ENCODE measurements at regions not wholly inside any gene's neighbourhood (a gene's known extent, or its start where the extent isn't known, plus 50 kb on each side); places are given as distances from the start of the nearest gene placed in this dataset.

DNA sequence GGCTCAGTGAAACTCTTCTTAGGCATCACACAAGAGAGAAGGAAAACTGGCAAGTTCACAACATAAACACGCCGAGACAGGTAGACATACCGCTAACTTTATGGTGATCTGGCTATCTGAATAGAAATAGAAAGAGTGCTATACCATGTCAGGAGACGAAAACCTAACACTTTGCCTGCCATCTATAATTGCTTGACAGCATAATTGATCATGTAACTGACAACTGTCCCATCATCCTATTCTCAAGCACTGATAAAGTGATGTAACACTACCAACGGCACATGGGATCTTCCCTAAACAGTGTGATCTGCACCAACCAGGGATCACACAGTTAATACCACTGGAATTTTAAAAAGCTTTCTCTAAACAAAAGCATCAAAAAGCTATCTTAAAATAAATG lies 270.9 kb upstream of the NSMCE3 start:
- no peak overlapping the region for H3K27ac ChIP-seq
- TF ChIP-seq, protein P1, sequence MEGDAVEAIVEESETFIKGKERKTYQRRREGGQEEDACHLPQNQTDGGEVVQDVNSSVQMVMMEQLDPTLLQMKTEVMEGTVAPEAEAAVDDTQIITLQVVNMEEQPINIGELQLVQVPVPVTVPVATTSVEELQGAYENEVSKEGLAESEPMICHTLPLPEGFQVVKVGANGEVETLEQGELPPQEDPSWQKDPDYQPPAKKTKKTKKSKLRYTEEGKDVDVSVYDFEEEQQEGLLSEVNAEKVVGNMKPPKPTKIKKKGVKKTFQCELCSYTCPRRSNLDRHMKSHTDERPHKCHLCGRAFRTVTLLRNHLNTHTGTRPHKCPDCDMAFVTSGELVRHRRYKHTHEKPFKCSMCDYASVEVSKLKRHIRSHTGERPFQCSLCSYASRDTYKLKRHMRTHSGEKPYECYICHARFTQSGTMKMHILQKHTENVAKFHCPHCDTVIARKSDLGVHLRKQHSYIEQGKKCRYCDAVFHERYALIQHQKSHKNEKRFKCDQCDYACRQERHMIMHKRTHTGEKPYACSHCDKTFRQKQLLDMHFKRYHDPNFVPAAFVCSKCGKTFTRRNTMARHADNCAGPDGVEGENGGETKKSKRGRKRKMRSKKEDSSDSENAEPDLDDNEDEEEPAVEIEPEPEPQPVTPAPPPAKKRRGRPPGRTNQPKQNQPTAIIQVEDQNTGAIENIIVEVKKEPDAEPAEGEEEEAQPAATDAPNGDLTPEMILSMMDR (conservative IDR thresholded peaks at IDR 0.05): no peak
- no peak for TF ChIP-seq ZFX (IDR thresholded peaks at IDR 0.05)

DNA sequence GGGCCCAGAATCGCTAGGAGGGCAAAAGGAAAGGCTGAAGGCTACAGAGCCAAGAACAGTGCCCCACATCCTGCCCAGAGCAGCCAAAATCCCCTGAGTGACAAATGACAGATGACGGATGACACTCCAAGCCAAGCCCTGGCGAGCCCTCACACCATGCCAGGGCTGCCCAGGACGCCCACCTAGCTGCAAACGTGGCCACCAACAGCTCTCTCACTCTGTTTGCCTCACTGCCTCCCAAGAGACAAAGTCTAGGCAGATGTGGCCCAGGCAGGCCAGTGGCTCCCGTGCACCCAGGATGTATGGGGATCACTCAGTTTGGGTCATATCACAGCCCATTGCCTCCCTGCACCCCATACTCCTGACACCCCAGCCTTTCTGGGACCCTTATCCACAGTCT lies 270.1 kb upstream of the NSMCE3 start:
- TF ChIP-seq, protein P1 (conservative IDR thresholded peaks at IDR 0.05): no peak
- TF ChIP-seq ZFX (IDR thresholded peaks at IDR 0.05): no peak

DNA sequence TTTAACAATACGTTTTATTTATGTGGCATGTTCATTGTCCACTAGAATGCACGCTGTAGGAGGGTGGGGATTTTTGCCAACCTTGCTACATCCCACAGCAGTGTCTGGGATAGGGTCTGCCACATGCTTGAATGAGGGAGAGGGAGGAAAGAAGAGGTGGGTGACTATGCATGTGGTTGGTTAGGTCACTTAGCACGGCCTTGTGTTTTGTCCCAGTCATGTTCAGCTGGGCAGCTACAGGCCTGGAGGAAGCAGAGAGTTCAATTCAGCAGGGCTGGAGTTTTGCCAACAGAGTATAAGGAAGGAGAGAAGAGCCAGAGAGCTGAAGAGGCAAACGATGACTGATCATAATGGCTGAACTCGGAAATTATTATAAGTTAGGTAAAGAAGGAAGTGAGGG lies 268.4 kb upstream of the NSMCE3 start:
- TF ChIP-seq, protein P1 (conservative IDR thresholded peaks at IDR 0.05): no peak
- H3K27ac ChIP-seq: no peak overlapping the region

More for the DNA sequence above, 270.1 kb upstream of the NSMCE3 start:
- H3K27ac ChIP-seq: no peak overlapping the region

DNA sequence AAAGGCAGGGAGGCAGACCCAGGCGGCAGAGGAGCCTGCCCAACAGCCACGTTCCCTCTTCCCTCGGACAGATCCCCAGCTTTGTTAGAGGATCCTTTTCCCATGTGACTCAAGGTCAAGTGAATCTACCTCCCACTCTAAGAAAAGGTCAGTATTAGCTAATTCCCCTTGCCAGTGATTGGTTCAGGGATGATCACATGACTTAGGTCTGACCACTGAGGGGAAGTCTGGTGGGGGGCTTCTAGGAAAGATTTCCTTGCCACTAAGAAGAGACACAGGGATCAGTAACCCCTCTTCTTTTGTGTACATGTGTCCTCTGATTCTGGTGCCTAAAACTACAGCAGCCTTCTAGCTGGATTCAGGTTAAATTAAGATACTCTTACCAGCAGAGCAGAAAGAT lies 266.3 kb upstream of the NSMCE3 start:
- H3K27ac ChIP-seq: no peak overlapping the region
- TF ChIP-seq, protein P1 (conservative IDR thresholded peaks at IDR 0.05): no peak
- no peak for TF ChIP-seq ZFX (IDR thresholded peaks at IDR 0.05)

DNA sequence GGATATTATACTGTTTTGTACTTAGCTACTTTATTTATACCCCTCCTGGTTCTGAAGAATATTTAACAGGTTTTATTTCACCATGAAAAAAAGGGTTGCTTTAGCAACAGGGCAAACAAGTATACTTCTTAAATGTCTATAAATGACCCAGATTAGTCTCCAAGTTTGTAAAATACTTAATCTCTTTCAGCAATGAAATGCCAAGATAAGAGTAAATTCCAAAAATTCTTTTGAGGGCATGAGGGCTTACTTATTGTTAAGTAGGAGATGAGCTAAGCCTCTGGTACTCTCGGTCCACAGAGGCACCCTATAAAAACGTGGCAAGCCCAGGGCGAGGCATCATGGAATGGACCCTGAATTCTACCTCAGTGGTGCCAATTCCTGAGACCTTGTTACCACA lies 264.8 kb upstream of the NSMCE3 start:
- no peak overlapping the region for H3K27ac ChIP-seq
- TF ChIP-seq, protein P1 (conservative IDR thresholded peaks at IDR 0.05): no peak
- TF ChIP-seq ZFX (IDR thresholded peaks at IDR 0.05): no peak

DNA sequence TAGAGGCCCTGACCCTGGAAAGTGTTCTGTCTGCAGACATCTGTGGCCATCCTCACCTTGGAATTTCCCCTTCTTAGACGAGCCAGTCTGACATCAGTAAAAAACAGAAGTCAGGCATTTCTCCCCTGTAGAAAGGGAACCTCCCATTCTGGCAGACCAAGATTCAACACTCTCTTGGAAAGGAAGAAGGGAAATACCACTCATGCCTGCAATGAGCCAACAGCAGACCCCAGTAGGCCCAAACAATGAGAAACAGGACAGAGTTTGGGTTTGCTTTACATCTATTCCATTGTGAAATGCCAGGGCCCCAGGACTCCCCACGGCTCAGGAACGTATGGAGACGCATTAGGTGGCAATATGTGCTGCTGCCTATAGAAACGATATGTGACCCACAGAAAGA lies 264.0 kb upstream of the NSMCE3 start:
- TF ChIP-seq, protein P1 (conservative IDR thresholded peaks at IDR 0.05): no peak
- TF ChIP-seq ZFX (IDR thresholded peaks at IDR 0.05): no peak
- no peak overlapping the region for H3K27ac ChIP-seq

DNA sequence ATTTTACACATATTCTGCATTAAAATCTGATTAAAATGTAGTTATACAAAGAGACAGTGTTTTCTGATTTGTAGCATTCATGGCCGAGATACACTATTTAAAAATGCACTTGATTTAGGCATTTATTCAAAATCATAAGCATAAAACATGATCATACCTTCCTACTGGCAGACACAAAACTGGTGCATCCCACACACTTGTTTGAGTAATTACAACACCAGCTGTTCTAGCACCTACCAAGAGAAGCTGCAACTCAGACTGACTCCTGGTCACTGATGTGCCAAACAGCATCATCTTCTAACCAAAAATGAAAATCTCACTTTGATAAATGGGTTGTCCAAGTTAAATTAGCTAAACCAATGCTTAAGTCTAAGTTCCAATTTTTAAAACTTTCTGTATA lies 262.7 kb upstream of the NSMCE3 start:
- TF ChIP-seq, protein P1 (conservative IDR thresholded peaks at IDR 0.05): no peak
- TF ChIP-seq ZFX (IDR thresholded peaks at IDR 0.05): no peak
- H3K27ac ChIP-seq: no peak overlapping the region

Measured in C4-2B (cell line).